ENCODE measurements at regions not wholly inside any gene's neighbourhood (a gene's known extent, or its start where the extent isn't known, plus 50 kb on each side); places are given as distances from the start of the nearest gene placed in this dataset.

GRCh38 chr12:14278294-14278953 lies 87.1 kb upstream of the ATF7IP start:
- no peak overlapping the region for H3K9ac ChIP-seq (ENCODE audit: low read depth in 2 of 2, low read length in 2 of 2)
- DNase-seq: no peak
- no peaks in the 10 kb centered on the region for H3K9me3 ChIP-seq
- no peaks in the 10 kb centered on the region for H3K36me3 ChIP-seq
- no peaks in the 10 kb centered on the region for H3K4me1 ChIP-seq
- H3K4me3 ChIP-seq: no peak overlapping the region
- no peaks in the 10 kb centered on the region for H3K27me3 ChIP-seq
- no peak for TF ChIP-seq CTCF (IDR thresholded peaks at IDR 0.05)
- H3K27ac ChIP-seq: no peak overlapping the region
- intact Hi-C loops (cut with DNase I): no loop called here

GRCh38 chr12:14279845-14280244 lies 85.6 kb upstream of the ATF7IP start:
- intact Hi-C loops (cut with DNase I): no loop called here
- no peaks in the 10 kb centered on the region for H3K4me1 ChIP-seq

GRCh38 chr12:14280921-14281320 lies 84.6 kb upstream of the ATF7IP start:
- H3K27ac ChIP-seq: no peak overlapping the region

More at GRCh38 chr12:14279845-14280244, 85.6 kb upstream of the ATF7IP start:
- Histone ChIP-seq H3K27ac (no peak overlapping the region), H3K36me3 (no peaks in the 10 kb centered on the region), H3K4me3 (no peak overlapping the region), H3K27me3 (no peaks in the 10 kb centered on the region), H3K9ac (ENCODE audit: low read depth in 2 of 2, low read length in 2 of 2) (no peak overlapping the region), H3K9me3 (no peaks in the 10 kb centered on the region)
- TF ChIP-seq CTCF (IDR thresholded peaks at IDR 0.05): no peak
- DNase-seq: no peak

GRCh38 chr12:14281539-14281938 lies 83.9 kb upstream of the ATF7IP start:
- no peaks in the 10 kb centered on the region for H3K4me1 ChIP-seq
- H3K4me3 ChIP-seq: no peak overlapping the region
- no peaks in the 10 kb centered on the region for H3K36me3 ChIP-seq
- no peaks in the 10 kb centered on the region for H3K9me3 ChIP-seq
- no peaks in the 10 kb centered on the region for H3K27me3 ChIP-seq
- no peak for TF ChIP-seq CTCF (IDR thresholded peaks at IDR 0.05)
- intact Hi-C loops (cut with DNase I): no loop called here
- no peak for DNase-seq
- no peak overlapping the region for H3K27ac ChIP-seq
- H3K9ac ChIP-seq (ENCODE audit: low read depth in 2 of 2, low read length in 2 of 2): no peak overlapping the region

More at GRCh38 chr12:14280921-14281320, 84.6 kb upstream of the ATF7IP start:
- H3K27me3 ChIP-seq: no peaks in the 10 kb centered on the region
- intact Hi-C loops (cut with DNase I): no loop called here
- H3K9ac ChIP-seq (ENCODE audit: low read depth in 2 of 2, low read length in 2 of 2): no peak overlapping the region
- H3K9me3 ChIP-seq: no peaks in the 10 kb centered on the region
- no peak for TF ChIP-seq CTCF (IDR thresholded peaks at IDR 0.05)
- no peak overlapping the region for H3K4me3 ChIP-seq
- H3K4me1 ChIP-seq: no peaks in the 10 kb centered on the region
- DNase-seq: no peak
- H3K36me3 ChIP-seq: no peaks in the 10 kb centered on the region

- no peaks in the 10 kb centered on the region for H3K9me3 ChIP-seq
- no peaks in the 10 kb centered on the region for H3K4me1 ChIP-seq
- no peak overlapping the region for H3K4me3 ChIP-seq
- H3K9ac ChIP-seq (ENCODE audit: low read depth in 2 of 2, low read length in 2 of 2): no peak overlapping the region
- TF ChIP-seq CTCF (IDR thresholded peaks at IDR 0.05): no peak
- DNase-seq: no peak
- no peaks in the 10 kb centered on the region for H3K36me3 ChIP-seq
- no peak overlapping the region for H3K27ac ChIP-seq
- intact Hi-C loops (cut with DNase I): no loop called here
- H3K27me3 ChIP-seq: no peaks in the 10 kb centered on the region
These were observed 81.9 kb upstream of the ATF7IP start for GRCh38 chr12:14283489-14284144.
